ENCODE measurements at regions not wholly inside any gene's neighbourhood (a gene's known extent, or its start where the extent isn't known, plus 50 kb on each side); places are given as distances from the start of the nearest gene placed in this dataset.

DNA sequence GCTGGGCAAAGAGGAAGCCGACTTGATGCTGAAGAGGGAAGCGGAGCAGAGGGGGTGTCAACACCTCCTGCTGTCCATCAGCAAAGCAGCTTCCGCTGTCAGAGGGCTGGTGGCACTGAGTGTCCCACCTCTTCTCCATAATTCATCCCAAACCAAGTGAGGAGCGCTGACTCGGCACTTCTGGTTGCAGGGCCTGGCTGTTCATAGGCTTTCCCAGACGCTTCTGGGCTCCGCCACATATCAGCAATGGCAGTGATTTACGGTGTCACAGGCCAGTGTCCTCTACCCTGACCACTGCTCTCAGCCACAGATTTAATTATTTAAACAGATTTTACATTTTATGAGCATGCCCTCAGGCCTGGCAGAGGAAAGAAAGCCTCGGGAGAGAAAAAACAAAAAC lies 70.1 kb upstream of the TENM4 start:
- peaks cover 30% of the 10 kb centered on the region for H3K4me1 ChIP-seq (ENCODE audit: insufficient read depth)
- no peaks in the 10 kb centered on the region for H3K36me3 ChIP-seq (replicated peaks; ENCODE audit: insufficient read depth, low read depth)
- DNase-seq (ENCODE audit: low spot score): no peak
- H3K4me2 ChIP-seq: no peak overlapping the region
- H3K27me3 ChIP-seq: no peaks in the 10 kb centered on the region
- peak overlapping the region; percentile 32 for H3K27ac ChIP-seq
- H2AFZ ChIP-seq: no peak overlapping the region
- H4K20me1 ChIP-seq (ENCODE audit: insufficient read depth, poor library complexity, severe bottlenecking): no peaks in the 10 kb centered on the region
- 81% methylated on average over 9 of the region's 9 CpGs for WGBS (ENCODE audit: low lambda C conversion rate, missing lambda C conversion rate)
- H3K79me2 ChIP-seq: no peaks in the 10 kb centered on the region
- H3K9me3 ChIP-seq (ENCODE audit: low read depth): no peaks in the 10 kb centered on the region
- H3K9me2 ChIP-seq (replicated peaks; ENCODE audit: insufficient read depth): no peaks in the 10 kb centered on the region
- H3K4me3 ChIP-seq: no peak overlapping the region
- TF ChIP-seq EZH2 (IDR thresholded peaks at IDR 0.05; ENCODE audit: borderline replicate concordance) (no peak), EZH2phosphoT487 (IDR thresholded peaks at IDR 0.05; ENCODE audit: low read depth, severe bottlenecking, unreplicated experiment) (no peak)
- TF ChIP-seq, protein P1, sequence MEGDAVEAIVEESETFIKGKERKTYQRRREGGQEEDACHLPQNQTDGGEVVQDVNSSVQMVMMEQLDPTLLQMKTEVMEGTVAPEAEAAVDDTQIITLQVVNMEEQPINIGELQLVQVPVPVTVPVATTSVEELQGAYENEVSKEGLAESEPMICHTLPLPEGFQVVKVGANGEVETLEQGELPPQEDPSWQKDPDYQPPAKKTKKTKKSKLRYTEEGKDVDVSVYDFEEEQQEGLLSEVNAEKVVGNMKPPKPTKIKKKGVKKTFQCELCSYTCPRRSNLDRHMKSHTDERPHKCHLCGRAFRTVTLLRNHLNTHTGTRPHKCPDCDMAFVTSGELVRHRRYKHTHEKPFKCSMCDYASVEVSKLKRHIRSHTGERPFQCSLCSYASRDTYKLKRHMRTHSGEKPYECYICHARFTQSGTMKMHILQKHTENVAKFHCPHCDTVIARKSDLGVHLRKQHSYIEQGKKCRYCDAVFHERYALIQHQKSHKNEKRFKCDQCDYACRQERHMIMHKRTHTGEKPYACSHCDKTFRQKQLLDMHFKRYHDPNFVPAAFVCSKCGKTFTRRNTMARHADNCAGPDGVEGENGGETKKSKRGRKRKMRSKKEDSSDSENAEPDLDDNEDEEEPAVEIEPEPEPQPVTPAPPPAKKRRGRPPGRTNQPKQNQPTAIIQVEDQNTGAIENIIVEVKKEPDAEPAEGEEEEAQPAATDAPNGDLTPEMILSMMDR (IDR thresholded peaks at IDR 0.05; ENCODE audit: poor library complexity): no peak

DNA sequence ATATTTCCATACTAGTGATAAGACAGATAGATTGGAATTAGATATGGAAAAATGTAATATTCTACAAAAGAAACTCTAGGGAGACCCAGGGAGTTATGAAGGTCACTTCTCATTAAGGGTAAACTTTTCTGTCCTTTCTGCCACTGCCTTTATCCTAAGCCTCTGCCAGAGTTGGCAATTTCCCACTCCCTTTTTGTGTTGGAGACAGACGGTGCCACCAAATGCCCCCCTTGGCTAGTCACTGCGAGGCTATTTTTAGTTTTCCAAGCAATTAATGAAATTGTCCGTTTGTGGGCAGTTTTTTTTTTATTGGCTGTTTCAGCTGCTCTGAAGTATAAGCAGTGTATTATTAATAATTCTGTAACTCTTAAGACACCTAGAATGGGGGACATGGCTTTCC lies 67.6 kb upstream of the TENM4 start:
- Histone ChIP-seq H4K20me1 (ENCODE audit: insufficient read depth, poor library complexity, severe bottlenecking) (no peaks in the 10 kb centered on the region), H3K4me2 (no peak overlapping the region)

DNA sequence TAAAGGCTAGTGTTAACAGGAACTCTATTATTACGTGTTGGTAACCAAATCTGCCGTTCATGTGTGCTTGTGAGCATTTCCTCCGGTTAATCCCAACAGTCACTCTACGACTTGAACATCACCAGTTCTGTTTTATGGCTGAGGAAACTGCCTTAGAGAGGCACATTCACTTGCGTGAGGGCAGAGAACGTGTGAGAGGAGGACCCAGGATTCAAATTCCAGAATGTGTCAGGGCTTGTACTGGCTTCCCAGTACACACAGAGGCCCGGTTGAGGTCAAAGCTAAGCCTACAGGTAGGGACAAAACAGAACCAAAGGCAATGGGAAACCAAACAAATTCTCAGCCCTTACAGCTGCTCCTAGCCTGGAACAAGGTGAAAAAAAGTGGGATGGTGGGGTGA lies 66.9 kb upstream of the TENM4 start:
- WGBS (ENCODE audit: low lambda C conversion rate, missing lambda C conversion rate): 58% methylated on average over 7 of the region's 7 CpGs
- H4K20me1 ChIP-seq (ENCODE audit: insufficient read depth, poor library complexity, severe bottlenecking): no peaks in the 10 kb centered on the region
- DNase-seq (ENCODE audit: low spot score): peak; percentile 32

More for the DNA sequence above, 67.6 kb upstream of the TENM4 start:
- Histone ChIP-seq H3K36me3 (replicated peaks; ENCODE audit: insufficient read depth, low read depth) (no peaks in the 10 kb centered on the region), H3K9me2 (replicated peaks; ENCODE audit: insufficient read depth) (no peaks in the 10 kb centered on the region), H2AFZ (no peak overlapping the region), H3K79me2 (no peaks in the 10 kb centered on the region), H3K4me1 (ENCODE audit: insufficient read depth) (peaks cover 29% of the 10 kb centered on the region), H3K27me3 (no peaks in the 10 kb centered on the region), H3K4me3 (no peak overlapping the region), H3K9me3 (ENCODE audit: low read depth) (no peaks in the 10 kb centered on the region), H3K27ac (peak overlapping the region; percentile 75)
- no peak for DNase-seq (ENCODE audit: low spot score)
- 84% methylated on average over 3 of the region's 3 CpGs for WGBS (ENCODE audit: low lambda C conversion rate, missing lambda C conversion rate)
- TF ChIP-seq, protein P1 (IDR thresholded peaks at IDR 0.05; ENCODE audit: poor library complexity): no peak
- TF ChIP-seq EZH2phosphoT487 (IDR thresholded peaks at IDR 0.05; ENCODE audit: low read depth, severe bottlenecking, unreplicated experiment) (no peak), EZH2 (IDR thresholded peaks at IDR 0.05; ENCODE audit: borderline replicate concordance) (no peak)

More for the DNA sequence above, 66.9 kb upstream of the TENM4 start:
- Histone ChIP-seq H3K4me1 (ENCODE audit: insufficient read depth) (peaks cover 22% of the 10 kb centered on the region), H3K79me2 (no peaks in the 10 kb centered on the region), H3K4me3 (no peak overlapping the region), H3K9me2 (replicated peaks; ENCODE audit: insufficient read depth) (no peaks in the 10 kb centered on the region), H3K9me3 (ENCODE audit: low read depth) (no peaks in the 10 kb centered on the region), H3K27me3 (no peaks in the 10 kb centered on the region), H3K36me3 (replicated peaks; ENCODE audit: insufficient read depth, low read depth) (no peaks in the 10 kb centered on the region), H3K27ac (peak overlapping the region; percentile 75), H3K4me2 (no peak overlapping the region), H2AFZ (no peak overlapping the region)
- TF ChIP-seq, protein P1 (IDR thresholded peaks at IDR 0.05; ENCODE audit: poor library complexity): no peak
- no peak for TF ChIP-seq EZH2 (IDR thresholded peaks at IDR 0.05; ENCODE audit: borderline replicate concordance)
- no peak for TF ChIP-seq EZH2phosphoT487 (IDR thresholded peaks at IDR 0.05; ENCODE audit: low read depth, severe bottlenecking, unreplicated experiment)
